OCI-LY7 (cell line): ENCODE measurements at regions not wholly inside any gene's neighbourhood (a gene's known extent, or its start where the extent isn't known, plus 50 kb on each side); places are given as distances from the start of the nearest gene placed in this dataset.
"Not testable (repeated sequence)": the region's sequence is repeated elsewhere in the genome, so short reads cannot be mapped to it uniquely, and the experiment has no call there.

Experiments used
- BruUV-seq: library from RNA; stranded (reverse); fragments of 400-500 nt; replicated peaks from 2 replicates; lab custom pipeline; 2021; lab: Mats Ljungman, UMichigan
- CTCF ChIA-PET: fragments of 300-600 bp; sonication (Branson Sonifier 250); formaldehyde crosslinking; loops from one replicate; lab custom pipeline; 2022; ENCODE audit warnings: antibody characterized with exemption; ENCODE audit not compliant: unreplicated experiment; lab: Charles Lee
- POLR2A ChIA-PET: fragments of 300-600 bp; sonication (Branson Sonifier 250); formaldehyde crosslinking; loops from one replicate; lab custom pipeline; 2022; ENCODE audit warnings: antibody characterized with exemption; lab: Charles Lee
- DNase-seq: peaks from one replicate; pipeline ENCODE4 v3.0.0-alpha.2; 2015; ENCODE audit warnings: low spot score
- H2AFZ ChIP-seq: fragments of 200-600 bp; sonication (generic), shearing (Covaris generic); 2 replicates; pipeline ENCODE4 v1.6.1; 2014; ENCODE audit warnings: mild to moderate bottlenecking, antibody characterized with exemption, low read length, moderate library complexity
- H3K27ac ChIP-seq: fragments of 200-600 bp; sonication (generic); 2 replicates; pipeline ENCODE4 v1.5.1; 2014; ENCODE audit warnings: mixed run types, low read depth, mild to moderate bottlenecking, moderate library complexity, low read length, inconsistent platforms; ENCODE audit not compliant: poor library complexity, severe bottlenecking
- H3K36me3 ChIP-seq: fragments of 200-600 bp; sonication (generic); 2 replicates; pipeline ENCODE4 v1.6.1; 2014; ENCODE audit warnings: mild to moderate bottlenecking, antibody characterized with exemption, low read length, moderate library complexity, mixed read lengths; ENCODE audit not compliant: insufficient read depth
- H3K4me1 ChIP-seq: fragments of 200-600 bp; sonication (generic); 2 replicates; pipeline ENCODE4 v1.5.1; 2014; ENCODE audit warnings: mild to moderate bottlenecking, low read length; ENCODE audit not compliant: insufficient read depth, poor library complexity, severe bottlenecking
- H3K4me2 ChIP-seq: fragments of 200-600 bp; sonication (generic); 2 replicates; pipeline ENCODE4 v1.6.1; 2014; ENCODE audit warnings: mild to moderate bottlenecking, low read length
- H3K4me3 ChIP-seq: fragments of 200-600 bp; sonication (generic); 2 replicates; pipeline ENCODE4 v1.5.1; 2014; ENCODE audit warnings: mild to moderate bottlenecking, low read depth, low read length; ENCODE audit not compliant: poor library complexity, severe bottlenecking
- H3K79me2 ChIP-seq: fragments of 200-600 bp; sonication (generic); 2 replicates; pipeline ENCODE4 v1.6.1; 2016; ENCODE audit warnings: low read depth, mild to moderate bottlenecking, low read length, moderate library complexity, mixed read lengths; ENCODE audit not compliant: insufficient read depth
- H3K9me2 ChIP-seq: fragments of 200-600 bp; sonication (generic); 2 replicates; pipeline ENCODE4 v1.6.1; 2016; ENCODE audit warnings: mild to moderate bottlenecking, low read length, mixed read lengths; ENCODE audit not compliant: insufficient read depth
- H3K9me3 ChIP-seq: fragments of 200-600 bp; sonication (generic); 2 replicates; pipeline ENCODE4 v1.6.1; 2014; ENCODE audit warnings: mild to moderate bottlenecking, mixed run types, low read length, mixed read lengths
- H4K20me1 ChIP-seq: fragments of 200-600 bp; sonication (generic); 2 replicates; pipeline ENCODE4 v1.6.1; 2014; ENCODE audit warnings: mild to moderate bottlenecking, antibody characterized with exemption, low read length, moderate library complexity, mixed read lengths; ENCODE audit not compliant: insufficient read depth
- EZH2phosphoT487 ChIP-seq: fragments of 200-600 bp; sonication (generic); IDR thresholded peaks from 2 replicates; pipeline ENCODE4 v1.6.1; 2018; ENCODE audit warnings: low read depth, borderline replicate concordance, mild to moderate bottlenecking, mixed run types, antibody characterized with exemption, low read length, moderate library complexity, mixed read lengths
- intact Hi-C: fragments of 100-400 bp; cut with micrococcal nuclease; formaldehyde crosslinking; loops from one replicate; pipeline ENCODE4 v1.10.0; 2022; ENCODE audit not compliant: unreplicated experiment
- TF ChIP-seq, protein P1 (sequence below): fragments of 200-600 bp; sonication (generic); conservative IDR thresholded peaks from 2 replicates; pipeline ENCODE4 v1.5.1; 2014; ENCODE audit warnings: mild to moderate bottlenecking, antibody characterized with exemption, low read length, moderate library complexity, mixed read lengths

DNA sequence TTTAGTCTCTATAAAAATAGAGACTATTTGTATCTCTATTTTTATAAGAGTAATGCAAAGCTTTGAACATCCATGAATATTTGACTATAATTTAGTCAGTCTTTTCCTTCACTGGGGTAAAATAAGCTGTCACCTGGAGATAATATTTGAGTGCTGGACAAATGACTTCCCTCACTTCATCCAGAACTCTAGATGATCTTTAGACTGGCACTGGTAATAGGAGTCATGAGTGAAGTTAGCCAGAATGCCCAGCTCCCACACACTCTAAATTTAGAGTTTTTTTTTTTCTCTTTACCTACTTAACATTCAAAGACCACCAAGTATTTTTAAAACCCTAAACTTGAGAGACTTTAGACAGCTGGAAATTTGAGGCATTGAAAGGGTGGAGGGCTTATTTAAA is 100.7 kb downstream of the LSMEM1 start:
- no peaks in the 10 kb centered on the region for H3K36me3 ChIP-seq
- no peak overlapping the region for H3K4me3 ChIP-seq
- no peak for DNase-seq
- no peaks in the 10 kb centered on the region for H3K9me2 ChIP-seq
- no peaks in the 10 kb centered on the region for H4K20me1 ChIP-seq
- H3K79me2 ChIP-seq: no peaks in the 10 kb centered on the region
- H3K4me2 ChIP-seq: no peak overlapping the region
- TF ChIP-seq EZH2phosphoT487: no peak
- TF ChIP-seq, protein P1, sequence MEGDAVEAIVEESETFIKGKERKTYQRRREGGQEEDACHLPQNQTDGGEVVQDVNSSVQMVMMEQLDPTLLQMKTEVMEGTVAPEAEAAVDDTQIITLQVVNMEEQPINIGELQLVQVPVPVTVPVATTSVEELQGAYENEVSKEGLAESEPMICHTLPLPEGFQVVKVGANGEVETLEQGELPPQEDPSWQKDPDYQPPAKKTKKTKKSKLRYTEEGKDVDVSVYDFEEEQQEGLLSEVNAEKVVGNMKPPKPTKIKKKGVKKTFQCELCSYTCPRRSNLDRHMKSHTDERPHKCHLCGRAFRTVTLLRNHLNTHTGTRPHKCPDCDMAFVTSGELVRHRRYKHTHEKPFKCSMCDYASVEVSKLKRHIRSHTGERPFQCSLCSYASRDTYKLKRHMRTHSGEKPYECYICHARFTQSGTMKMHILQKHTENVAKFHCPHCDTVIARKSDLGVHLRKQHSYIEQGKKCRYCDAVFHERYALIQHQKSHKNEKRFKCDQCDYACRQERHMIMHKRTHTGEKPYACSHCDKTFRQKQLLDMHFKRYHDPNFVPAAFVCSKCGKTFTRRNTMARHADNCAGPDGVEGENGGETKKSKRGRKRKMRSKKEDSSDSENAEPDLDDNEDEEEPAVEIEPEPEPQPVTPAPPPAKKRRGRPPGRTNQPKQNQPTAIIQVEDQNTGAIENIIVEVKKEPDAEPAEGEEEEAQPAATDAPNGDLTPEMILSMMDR: no peak
- ChIA-PET POLR2A (interaction anchor here (0.7 to 0.8 kb wide), 2 partner anchors 10 to 636 kb away, joined by 3 to 6 read pairs; no protein-coding TSS in a partner anchor), CTCF (no interaction called here)
- H3K27ac ChIP-seq: no peak overlapping the region
- intact Hi-C loops: no loop called here
- no TSS peak for BruUV-seq
- H2AFZ ChIP-seq: no peak overlapping the region
- H3K4me1 ChIP-seq: no peaks in the 10 kb centered on the region
- no peaks in the 10 kb centered on the region for H3K9me3 ChIP-seq

DNA sequence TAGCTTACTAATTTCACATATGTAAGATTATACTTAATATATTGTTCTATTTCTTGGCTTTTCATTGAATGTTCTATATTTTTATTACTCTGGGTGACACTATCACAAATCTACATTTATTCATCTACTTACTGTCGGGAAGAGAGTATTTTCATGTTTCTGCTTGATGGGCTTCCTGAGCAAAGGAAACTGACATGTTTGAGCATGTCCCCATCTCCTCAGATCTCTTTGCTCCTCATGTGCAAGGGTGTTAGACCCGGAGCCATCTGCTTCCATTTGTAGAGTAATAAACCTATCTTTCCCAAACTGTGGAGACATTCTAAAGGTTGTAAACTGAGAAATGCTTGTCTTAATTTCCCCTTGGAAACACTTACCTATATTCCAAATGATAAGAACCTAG is 103.5 kb downstream of the LSMEM1 start:
- no peaks in the 10 kb centered on the region for H3K4me1 ChIP-seq
- BruUV-seq: no TSS peak
- TF ChIP-seq EZH2phosphoT487: no peak
- TF ChIP-seq, protein P1: no peak
- intact Hi-C loops: no loop called here
- CTCF ChIA-PET: interaction anchor here (1.0 kb wide), 1 partner anchor 11 kb away, joined by 4 read pairs; no protein-coding TSS in a partner anchor
- no peak overlapping the region for H3K4me2 ChIP-seq
- no peaks in the 10 kb centered on the region for H3K36me3 ChIP-seq
- POLR2A ChIA-PET: interaction anchor here (0.6 to 2.4 kb wide), 5 partner anchors 9 to 449 kb away, joined by 3 to 17 read pairs (median 3); no protein-coding TSS in a partner anchor
- no peaks in the 10 kb centered on the region for H3K9me2 ChIP-seq
- H4K20me1 ChIP-seq: no peaks in the 10 kb centered on the region
- DNase-seq: no peak
- H3K4me3 ChIP-seq: no peak overlapping the region
- no peak overlapping the region for H3K27ac ChIP-seq
- H2AFZ ChIP-seq: no peak overlapping the region
- H3K79me2 ChIP-seq: no peaks in the 10 kb centered on the region
- H3K9me3 ChIP-seq: no peaks in the 10 kb centered on the region

DNA sequence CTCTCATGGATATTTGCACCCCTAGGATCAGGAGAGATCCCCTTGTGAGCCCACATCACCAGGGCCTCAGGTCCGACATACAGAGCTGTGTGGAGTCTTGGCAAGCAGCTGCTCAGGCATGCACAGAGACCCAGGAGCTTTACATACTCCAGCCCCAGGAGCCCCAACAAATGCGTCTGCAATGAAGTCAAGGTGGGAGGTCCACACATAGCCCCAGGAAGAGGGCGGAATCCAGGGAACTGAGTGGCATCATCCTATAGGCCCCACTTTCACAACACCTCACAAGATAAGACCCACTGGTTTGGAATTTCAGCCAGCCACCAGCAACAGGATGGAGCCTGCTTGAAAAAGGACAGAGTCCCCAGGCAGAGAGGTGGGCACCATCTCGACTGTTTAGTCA is 106.7 kb downstream of the LSMEM1 start:
- Histone ChIP-seq H2AFZ (no peak overlapping the region), H3K36me3 (no peaks in the 10 kb centered on the region), H4K20me1 (no peaks in the 10 kb centered on the region), H3K9me3 (no peaks in the 10 kb centered on the region), H3K4me3 (no peak overlapping the region), H3K4me2 (no peak overlapping the region), H3K4me1 (no peaks in the 10 kb centered on the region), H3K9me2 (no peaks in the 10 kb centered on the region), H3K79me2 (no peaks in the 10 kb centered on the region), H3K27ac (no peak overlapping the region)
- no peak for DNase-seq
- intact Hi-C loops: no loop called here
- no TSS peak for BruUV-seq
- no peak for TF ChIP-seq EZH2phosphoT487
- TF ChIP-seq, protein P1: no peak
- ChIA-PET POLR2A (no interaction called here), CTCF (no interaction called here)

DNA sequence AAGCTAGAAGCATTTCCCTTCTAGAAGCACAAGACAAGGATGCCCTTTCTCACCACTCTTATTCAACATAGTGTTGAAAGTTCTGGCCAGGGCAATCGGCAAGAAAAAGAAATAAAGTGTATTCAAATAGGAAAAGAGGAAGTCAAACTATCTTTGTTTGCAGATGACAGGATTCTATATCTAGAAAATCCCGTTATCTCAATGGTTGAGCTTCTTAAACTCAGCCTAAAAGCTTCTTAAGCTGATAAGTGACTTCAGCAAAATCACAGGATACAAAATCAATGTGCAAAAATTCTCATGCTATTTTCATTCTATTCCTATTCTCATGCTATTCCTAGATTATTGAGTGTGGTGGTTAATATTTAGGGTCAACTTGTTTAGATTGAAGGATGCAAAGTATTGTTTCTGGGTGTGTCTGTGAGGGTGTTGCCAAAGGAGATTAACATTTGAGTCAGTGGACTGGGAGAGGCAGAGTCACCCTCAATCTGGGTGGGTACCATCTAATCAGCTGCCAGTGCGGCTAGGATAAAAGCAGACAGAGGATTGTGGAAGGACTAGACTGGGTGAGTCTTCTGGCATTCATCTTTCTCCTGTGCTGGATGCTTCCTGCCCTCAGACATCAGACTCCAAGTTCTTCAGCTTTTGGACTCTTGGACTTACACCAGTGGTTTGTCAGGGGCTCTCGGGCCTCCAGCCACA is 111.9 kb downstream of the LSMEM1 start:
- H3K4me1 ChIP-seq, H4K20me1 ChIP-seq, H3K4me2 ChIP-seq, H3K79me2 ChIP-seq, CTCF ChIA-PET, H3K36me3 ChIP-seq, H3K4me3 ChIP-seq, H3K9me3 ChIP-seq, H3K27ac ChIP-seq, DNase-seq, intact Hi-C loops, H3K9me2 ChIP-seq, BruUV-seq, H2AFZ ChIP-seq: not testable (repeated sequence)
- POLR2A ChIA-PET: interaction anchor here (0.7 kb wide), 1 partner anchor 8 kb away, joined by 3 read pairs; no protein-coding TSS in a partner anchor
